Caco-2 (cell line): ENCODE measurements at regions not wholly inside any gene's neighbourhood (a gene's known extent, or its start where the extent isn't known, plus 50 kb on each side); places are given as distances from the start of the nearest gene placed in this dataset.

Source experiments
- BruUV-seq: library from RNA; stranded (reverse); fragments of 400-500 nt; replicated peaks from 2 replicates; lab custom pipeline; 2021; lab: Mats Ljungman, UMichigan
- CTCF ChIA-PET: fragments of 300-600 bp; sonication (Branson Sonifier 250); formaldehyde crosslinking; loops from one replicate; lab custom pipeline; 2022; ENCODE audit warnings: antibody characterized with exemption; lab: Charles Lee
- POLR2A ChIA-PET: fragments of 300-600 bp; sonication (Branson Sonifier 250); formaldehyde crosslinking; loops from one replicate; lab custom pipeline; 2022; ENCODE audit warnings: antibody characterized with exemption; lab: Charles Lee
- DNase-seq, 2 experiments: peaks; one replicate each; pipeline versions ENCODE4 v3.0.0 to v3.0.0-alpha.2; 2020 to 2022
- H3K27me3 ChIP-seq: replicated peaks from 2 replicates; pipeline ENCODE4 v1.6.0; 2011; ENCODE audit warnings: low read length; ENCODE audit not compliant: control insufficient read depth, insufficient read depth
- H3K36me3 ChIP-seq: 2 replicates; pipeline ENCODE4 v1.5.1; 2011; ENCODE audit warnings: low read length; ENCODE audit not compliant: control insufficient read depth, insufficient read depth
- H3K4me1 ChIP-seq: fragments of 250-450 bp; sonication (Bioruptor Pico); 2 replicates; pipeline ENCODE4 v1.5.1; 2020; ENCODE audit warnings: mild to moderate bottlenecking
- H3K4me3 ChIP-seq: 2 replicates; pipeline ENCODE4 v1.5.1; 2011; ENCODE audit warnings: low read depth, mild to moderate bottlenecking, control low read depth, low read length
- H3K9me3 ChIP-seq: fragments of 250-450 bp; sonication (Bioruptor Pico); 2 replicates; pipeline ENCODE4 v1.5.1; 2020; ENCODE audit warnings: mild to moderate bottlenecking, moderate library complexity
- H3K27ac Mint-ChIP-seq: one replicate; pipeline ENCODE4 v1.8.0; 2022; ENCODE audit warnings: mixed read lengths; ENCODE audit not compliant: unreplicated experiment
- H3K27me3 Mint-ChIP-seq: one replicate; pipeline ENCODE4 v1.8.0; 2022; ENCODE audit warnings: mixed read lengths; ENCODE audit not compliant: insufficient read depth, unreplicated experiment
- H3K36me3 Mint-ChIP-seq: one replicate; pipeline ENCODE4 v1.8.0; 2022; ENCODE audit warnings: mild to moderate bottlenecking, mixed read lengths; ENCODE audit not compliant: insufficient read depth, unreplicated experiment
- H3K4me1 Mint-ChIP-seq: one replicate; pipeline ENCODE4 v1.8.0; 2022; ENCODE audit warnings: low read depth, mixed read lengths; ENCODE audit not compliant: unreplicated experiment
- H3K4me3 Mint-ChIP-seq: one replicate; pipeline ENCODE4 v1.8.0; 2022; ENCODE audit warnings: mild to moderate bottlenecking, moderate library complexity, mixed read lengths; ENCODE audit not compliant: unreplicated experiment
- H3K9me3 Mint-ChIP-seq: one replicate; pipeline ENCODE4 v1.8.0; 2022; ENCODE audit warnings: mixed read lengths; ENCODE audit not compliant: unreplicated experiment
- intact Hi-C: fragments of 100-400 bp; cut with micrococcal nuclease; formaldehyde crosslinking; loops from one replicate; pipeline ENCODE4 v1.10.0; 2022; ENCODE audit not compliant: unreplicated experiment
- TF ChIP-seq, protein P1 (sequence below), 2 experiments: fragments of 200-600 bp in 1 of 2; IDR thresholded peaks; 1 replicate in 1 of 2; 2 replicates in 1 of 2; pipeline versions ENCODE4 v1.5.1 to v1.8.0; 2011 to 2022; ENCODE audit warnings: antibody characterized with exemption in 1 of 2, control low read depth in 1 of 2, inconsistent platforms in 1 of 2, low read depth in 1 of 2, low read length in 1 of 2, mild to moderate bottlenecking in 1 of 2, moderate library complexity in 1 of 2; ENCODE audit not compliant: insufficient read depth in 1 of 2, severe bottlenecking in 1 of 2, unreplicated experiment in 1 of 2

DNA sequence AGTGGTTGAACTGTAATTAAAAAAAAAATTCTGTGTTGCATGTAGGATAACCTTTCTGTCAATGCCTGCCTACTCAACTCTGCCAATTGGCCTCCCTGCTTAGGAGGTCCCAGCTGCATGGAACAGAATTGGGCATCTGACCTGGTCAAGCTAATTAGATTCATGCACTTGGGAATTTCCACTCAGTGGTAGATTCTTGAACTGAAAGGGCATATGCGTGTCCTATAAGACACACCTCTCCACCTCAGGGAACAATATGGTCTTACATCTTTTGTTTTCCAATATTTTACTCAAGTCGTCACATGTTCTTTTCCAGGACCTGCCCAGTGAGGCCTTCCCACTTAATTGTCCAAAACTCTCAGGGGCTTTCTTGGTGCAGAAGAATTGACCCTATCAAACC lies 68.1 kb upstream of the TLK1 start:
- no TSS peak for BruUV-seq
- Histone ChIP-seq H3K4me1 (no peaks in the 10 kb centered on the region; the same call in 1 of the 2 replicates), H3K27me3 (no peaks in the 10 kb centered on the region), H3K36me3 (no peaks in the 10 kb centered on the region), H3K4me3 (no peak overlapping the region), H3K9me3 (no peaks in the 10 kb centered on the region)
- no peaks in the 10 kb centered on the region for H3K9me3 Mint-ChIP-seq
- peaks cover 3% of the 10 kb centered on the region for H3K27me3 Mint-ChIP-seq
- CTCF ChIA-PET: no interaction called here
- no peak overlapping the region for H3K27ac Mint-ChIP-seq
- DNase-seq: no peak
- TF ChIP-seq, protein P1, sequence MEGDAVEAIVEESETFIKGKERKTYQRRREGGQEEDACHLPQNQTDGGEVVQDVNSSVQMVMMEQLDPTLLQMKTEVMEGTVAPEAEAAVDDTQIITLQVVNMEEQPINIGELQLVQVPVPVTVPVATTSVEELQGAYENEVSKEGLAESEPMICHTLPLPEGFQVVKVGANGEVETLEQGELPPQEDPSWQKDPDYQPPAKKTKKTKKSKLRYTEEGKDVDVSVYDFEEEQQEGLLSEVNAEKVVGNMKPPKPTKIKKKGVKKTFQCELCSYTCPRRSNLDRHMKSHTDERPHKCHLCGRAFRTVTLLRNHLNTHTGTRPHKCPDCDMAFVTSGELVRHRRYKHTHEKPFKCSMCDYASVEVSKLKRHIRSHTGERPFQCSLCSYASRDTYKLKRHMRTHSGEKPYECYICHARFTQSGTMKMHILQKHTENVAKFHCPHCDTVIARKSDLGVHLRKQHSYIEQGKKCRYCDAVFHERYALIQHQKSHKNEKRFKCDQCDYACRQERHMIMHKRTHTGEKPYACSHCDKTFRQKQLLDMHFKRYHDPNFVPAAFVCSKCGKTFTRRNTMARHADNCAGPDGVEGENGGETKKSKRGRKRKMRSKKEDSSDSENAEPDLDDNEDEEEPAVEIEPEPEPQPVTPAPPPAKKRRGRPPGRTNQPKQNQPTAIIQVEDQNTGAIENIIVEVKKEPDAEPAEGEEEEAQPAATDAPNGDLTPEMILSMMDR (IDR thresholded peaks at IDR 0.05; ENCODE audit: insufficient read depth in 1 of 2, low read depth in 1 of 2, low read length in 1 of 2, severe bottlenecking in 1 of 2, unreplicated experiment in 1 of 2): no peak
- H3K4me3 Mint-ChIP-seq: no peak overlapping the region
- POLR2A ChIA-PET: no interaction called here
- peaks cover 16% of the 10 kb centered on the region for H3K4me1 Mint-ChIP-seq
- intact Hi-C loops: no loop called here
- no peaks in the 10 kb centered on the region for H3K36me3 Mint-ChIP-seq

DNA sequence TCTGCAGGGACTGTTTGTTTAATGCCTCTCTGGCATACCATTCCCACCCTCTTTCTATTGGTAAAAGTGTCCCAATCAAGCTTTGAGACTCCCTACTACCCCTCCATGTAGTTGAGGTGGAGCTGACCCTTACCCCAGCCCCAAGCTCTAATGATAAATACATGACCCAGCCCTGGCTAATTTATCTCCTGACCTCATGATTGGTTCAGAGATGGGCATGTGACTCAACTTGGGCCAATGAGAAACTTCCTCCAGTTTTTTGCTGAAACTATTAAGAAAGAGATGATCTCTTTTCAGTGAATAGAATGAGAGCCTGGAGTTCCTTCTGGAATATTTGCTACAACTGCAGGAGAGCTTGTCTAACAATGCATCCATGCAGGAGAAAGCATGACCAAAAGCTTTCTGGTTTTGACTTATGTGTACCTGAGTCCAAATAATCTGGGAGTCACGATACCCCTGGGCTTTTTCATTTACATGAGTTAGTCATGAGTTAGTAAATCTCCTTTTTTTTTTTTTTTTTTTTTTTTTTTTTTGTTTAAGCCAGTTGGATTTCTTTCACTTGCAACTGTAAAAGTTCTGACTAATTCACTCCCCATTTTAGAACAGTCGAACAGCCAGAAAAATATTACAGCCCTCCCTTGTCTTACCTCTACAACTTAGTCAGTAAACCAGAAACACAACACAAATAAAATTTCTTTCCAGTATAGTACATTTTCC lies 66.5 kb upstream of the TLK1 start:
- intact Hi-C loops: no loop called here
- no peaks in the 10 kb centered on the region for H3K36me3 Mint-ChIP-seq
- BruUV-seq: no TSS peak
- no peaks in the 10 kb centered on the region; the same call in 1 of the 2 replicates for H3K4me1 ChIP-seq
- TF ChIP-seq, protein P1 (IDR thresholded peaks at IDR 0.05; ENCODE audit: insufficient read depth in 1 of 2, low read depth in 1 of 2, low read length in 1 of 2, severe bottlenecking in 1 of 2, unreplicated experiment in 1 of 2): no peak
- no peaks in the 10 kb centered on the region for H3K27me3 ChIP-seq
- H3K27ac Mint-ChIP-seq: no peak overlapping the region
- no peaks in the 10 kb centered on the region for H3K27me3 Mint-ChIP-seq
- no peak overlapping the region for H3K4me3 Mint-ChIP-seq
- no peak for DNase-seq
- H3K4me1 Mint-ChIP-seq: peaks cover 11% of the 10 kb centered on the region
- H3K9me3 ChIP-seq: no peaks in the 10 kb centered on the region
- no peak overlapping the region for H3K4me3 ChIP-seq
- ChIA-PET POLR2A (no interaction called here), CTCF (interaction anchor here (0.5 kb wide), 1 partner anchor 67 kb away, joined by 5 read pairs; no protein-coding TSS in a partner anchor)
- H3K9me3 Mint-ChIP-seq: no peaks in the 10 kb centered on the region
- H3K36me3 ChIP-seq: no peaks in the 10 kb centered on the region

DNA sequence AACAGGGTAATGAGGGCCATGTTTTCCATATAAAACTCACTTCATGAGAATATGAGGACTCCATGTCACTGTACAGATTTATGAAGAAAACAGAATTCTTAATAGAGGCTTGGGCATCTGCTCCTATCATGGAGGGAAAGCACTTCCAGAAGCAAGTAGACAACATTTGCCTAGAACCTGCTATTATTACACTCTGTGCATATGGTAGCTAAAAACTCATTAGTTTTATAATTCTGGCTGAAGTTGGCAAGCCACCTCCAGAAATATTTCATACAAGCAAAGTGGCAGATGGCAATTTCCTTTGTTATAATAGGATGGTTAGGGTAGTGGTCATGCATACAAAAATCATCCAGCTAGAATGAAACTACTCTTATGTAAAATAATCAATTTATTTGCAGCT lies 65.8 kb upstream of the TLK1 start:
- ChIA-PET POLR2A (no interaction called here), CTCF (no interaction called here)
- Mint-ChIP-seq H3K4me3 (no peak overlapping the region), H3K36me3 (no peaks in the 10 kb centered on the region), H3K9me3 (no peaks in the 10 kb centered on the region), H3K4me1 (peaks cover 11% of the 10 kb centered on the region), H3K27me3 (no peaks in the 10 kb centered on the region), H3K27ac (no peak overlapping the region)
- no peaks in the 10 kb centered on the region for H3K36me3 ChIP-seq
- no peaks in the 10 kb centered on the region; the same call in 1 of the 2 replicates for H3K4me1 ChIP-seq
- BruUV-seq: no TSS peak
- H3K27me3 ChIP-seq: no peaks in the 10 kb centered on the region
- intact Hi-C loops: no loop called here
- H3K9me3 ChIP-seq: no peaks in the 10 kb centered on the region
- TF ChIP-seq, protein P1 (IDR thresholded peaks at IDR 0.05; ENCODE audit: insufficient read depth in 1 of 2, low read depth in 1 of 2, low read length in 1 of 2, severe bottlenecking in 1 of 2, unreplicated experiment in 1 of 2): no peak
- H3K4me3 ChIP-seq: no peak overlapping the region
- DNase-seq: no peak
